ENCODE measurements at regions not wholly inside any gene's neighbourhood (a gene's known extent, or its start where the extent isn't known, plus 50 kb on each side); places are given as distances from the start of the nearest gene placed in this dataset.

- no peaks in the 10 kb centered on the region for H4K20me1 ChIP-seq (ENCODE audit: control insufficient read depth, extremely low read depth, insufficient read depth, low read length)
- no peaks in the 10 kb centered on the region for H3K9me1 ChIP-seq (ENCODE audit: control insufficient read depth, extremely low read depth, insufficient read depth, low read length)
- H3K4me2 ChIP-seq (ENCODE audit: control insufficient read depth, extremely low read depth, insufficient read depth, low read depth, low read length), result no peak overlapping the region
- no peaks in the 10 kb centered on the region for H3K36me3 ChIP-seq (ENCODE audit: control insufficient read depth in 2 of 2, extremely low read depth in 1 of 2, insufficient read depth in 2 of 2, low read length in 2 of 2)
- no peak for DNase-seq (ENCODE audit: low read depth, low spot score)
- H3K27ac ChIP-seq (ENCODE audit: control insufficient read depth, insufficient read depth, low read length), result no peak overlapping the region
- TF ChIP-seq EZH2 (IDR thresholded peaks at IDR 0.05; ENCODE audit: low read length) (no peak), CTCF (optimal IDR thresholded peaks at IDR 0.05 in 1 of 3, IDR thresholded peaks at IDR 0.05 in 1 of 3, conservative IDR thresholded peaks at IDR 0.05 in 1 of 3; ENCODE audit: extremely low read depth in 1 of 3, insufficient read depth in 2 of 3, low read length in 3 of 3) (no peak)
- dilution Hi-C loops (cut with MboI; ENCODE audit: extremely low pct_ligation_motif_present, low sequenced_read_pairs), result no loop called here
- no peaks in the 10 kb centered on the region for H3K27me3 ChIP-seq (ENCODE audit: control insufficient read depth, extremely low read depth, insufficient read depth, low read length)
- H3K4me3 ChIP-seq (ENCODE audit: control insufficient read depth in 2 of 3, extremely low read depth in 1 of 3, insufficient read depth in 2 of 3, low read depth in 1 of 3, low read length in 3 of 3), result no peak overlapping the region
- no peak for FAIRE-seq
- H3K9me3 ChIP-seq (ENCODE audit: control insufficient read depth, low read depth, low read length), result no peaks in the 10 kb centered on the region
- H2AFZ ChIP-seq (ENCODE audit: control insufficient read depth, low read length), result no peak overlapping the region
- no peaks in the 10 kb centered on the region for H3K79me2 ChIP-seq (ENCODE audit: control insufficient read depth, insufficient read depth, low read length)
- no peaks in the 10 kb centered on the region for H3K4me1 ChIP-seq (ENCODE audit: control insufficient read depth, extremely low read depth, insufficient read depth, low read length)
- no peak overlapping the region for H3K9ac ChIP-seq (ENCODE audit: control insufficient read depth, extremely low read depth, insufficient read depth, low read length)
These were observed 832.3 kb downstream of the LTN1 start for GRCh38 chr21:28160378-28160777.

GRCh38 chr21:28159396-28159795, 833.3 kb downstream of the LTN1 start:
- dilution Hi-C loops (cut with MboI; ENCODE audit: extremely low pct_ligation_motif_present, low sequenced_read_pairs), result no loop called here
- no peak for FAIRE-seq
- H3K4me1 ChIP-seq (ENCODE audit: control insufficient read depth, extremely low read depth, insufficient read depth, low read length), result no peaks in the 10 kb centered on the region

More at GRCh38 chr21:28159396-28159795, 833.3 kb downstream of the LTN1 start:
- Histone ChIP-seq H2AFZ (ENCODE audit: control insufficient read depth, low read length) (no peak overlapping the region), H3K79me2 (ENCODE audit: control insufficient read depth, insufficient read depth, low read length) (no peaks in the 10 kb centered on the region), H3K36me3 (ENCODE audit: control insufficient read depth in 2 of 2, extremely low read depth in 1 of 2, insufficient read depth in 2 of 2, low read length in 2 of 2) (no peaks in the 10 kb centered on the region), H3K9me1 (ENCODE audit: control insufficient read depth, extremely low read depth, insufficient read depth, low read length) (no peaks in the 10 kb centered on the region), H3K27ac (ENCODE audit: control insufficient read depth, insufficient read depth, low read length) (no peak overlapping the region), H3K9me3 (ENCODE audit: control insufficient read depth, low read depth, low read length) (no peaks in the 10 kb centered on the region), H3K4me3 (ENCODE audit: control insufficient read depth in 2 of 3, extremely low read depth in 1 of 3, insufficient read depth in 2 of 3, low read depth in 1 of 3, low read length in 3 of 3) (no peak overlapping the region), H3K27me3 (ENCODE audit: control insufficient read depth, extremely low read depth, insufficient read depth, low read length) (no peaks in the 10 kb centered on the region), H3K4me2 (ENCODE audit: control insufficient read depth, extremely low read depth, insufficient read depth, low read depth, low read length) (no peak overlapping the region), H4K20me1 (ENCODE audit: control insufficient read depth, extremely low read depth, insufficient read depth, low read length) (no peaks in the 10 kb centered on the region), H3K9ac (ENCODE audit: control insufficient read depth, extremely low read depth, insufficient read depth, low read length) (no peak overlapping the region)
- no peak for DNase-seq (ENCODE audit: low read depth, low spot score)
- no peak for TF ChIP-seq EZH2 (IDR thresholded peaks at IDR 0.05; ENCODE audit: low read length)
- TF ChIP-seq CTCF (optimal IDR thresholded peaks at IDR 0.05 in 1 of 3, IDR thresholded peaks at IDR 0.05 in 1 of 3, conservative IDR thresholded peaks at IDR 0.05 in 1 of 3; ENCODE audit: extremely low read depth in 1 of 3, insufficient read depth in 2 of 3, low read length in 3 of 3), result no peak
